ENCODE measurements at regions not wholly inside any gene's neighbourhood (a gene's known extent, or its start where the extent isn't known, plus 50 kb on each side); places are given as distances from the start of the nearest gene placed in this dataset.

- no peak for DNase-seq (ENCODE audit: low spot score)
- no peak for TF ChIP-seq CTCF (IDR thresholded peaks at IDR 0.05; ENCODE audit: borderline replicate concordance, control extremely low read depth, extremely low read depth, insufficient read depth, missing control alignments)
- in situ Hi-C loops (cut with MboI; ENCODE audit: low sequenced_read_pairs, unreplicated experiment): no loop called here
Measured at GRCh38 chr18:28468901-28469300, 292.0 kb upstream of the CDH2 start.

- no peak for TF ChIP-seq CTCF (IDR thresholded peaks at IDR 0.05; ENCODE audit: borderline replicate concordance, control extremely low read depth, extremely low read depth, insufficient read depth, missing control alignments)
- in situ Hi-C loops (cut with MboI; ENCODE audit: low sequenced_read_pairs, unreplicated experiment): no loop called here
- no peak for DNase-seq (ENCODE audit: low spot score)
Measured at GRCh38 chr18:28466204-28466603, 289.3 kb upstream of the CDH2 start.

GRCh38 chr18:28459587-28459986 lies 282.7 kb upstream of the CDH2 start:
- in situ Hi-C loops (cut with MboI; ENCODE audit: low sequenced_read_pairs, unreplicated experiment): no loop called here
- no peak for TF ChIP-seq CTCF (IDR thresholded peaks at IDR 0.05; ENCODE audit: borderline replicate concordance, control extremely low read depth, extremely low read depth, insufficient read depth, missing control alignments)
- DNase-seq (ENCODE audit: low spot score): no peak

GRCh38 chr18:28458751-28459150 lies 281.8 kb upstream of the CDH2 start:
- in situ Hi-C loops (cut with MboI; ENCODE audit: low sequenced_read_pairs, unreplicated experiment): no loop called here
- TF ChIP-seq CTCF (IDR thresholded peaks at IDR 0.05; ENCODE audit: borderline replicate concordance, control extremely low read depth, extremely low read depth, insufficient read depth, missing control alignments): no peak
- DNase-seq (ENCODE audit: low spot score): no peak

- in situ Hi-C loops (cut with MboI; ENCODE audit: low sequenced_read_pairs, unreplicated experiment): no loop called here
- no peak for TF ChIP-seq CTCF (IDR thresholded peaks at IDR 0.05; ENCODE audit: borderline replicate concordance, control extremely low read depth, extremely low read depth, insufficient read depth, missing control alignments)
- no peak for DNase-seq (ENCODE audit: low spot score)
Measured at GRCh38 chr18:28457784-28458183, 280.9 kb upstream of the CDH2 start.

- no peak for DNase-seq (ENCODE audit: low spot score)
- no peak for TF ChIP-seq CTCF (IDR thresholded peaks at IDR 0.05; ENCODE audit: borderline replicate concordance, control extremely low read depth, extremely low read depth, insufficient read depth, missing control alignments)
- in situ Hi-C loops (cut with MboI; ENCODE audit: low sequenced_read_pairs, unreplicated experiment): no loop called here
Measured at GRCh38 chr18:28455971-28456370, 279.0 kb upstream of the CDH2 start.

GRCh38 chr18:28439870-28440269 lies 262.9 kb upstream of the CDH2 start:
- in situ Hi-C loops (cut with MboI; ENCODE audit: low sequenced_read_pairs, unreplicated experiment): no loop called here
- DNase-seq (ENCODE audit: low spot score): no peak
- peak; percentile 16 for TF ChIP-seq CTCF (IDR thresholded peaks at IDR 0.05; ENCODE audit: borderline replicate concordance, control extremely low read depth, extremely low read depth, insufficient read depth, missing control alignments)
